ENCODE measurements at regions not wholly inside any gene's neighbourhood (a gene's known extent, or its start where the extent isn't known, plus 50 kb on each side); places are given as distances from the start of the nearest gene placed in this dataset.

GRCh38 chr1:164928232-164928812 lies 369.3 kb downstream of the PBX1 start:
- H3K9ac ChIP-seq (ENCODE audit: low read depth in 1 of 2, low read length in 2 of 2): no peak overlapping the region
- TF ChIP-seq HNF4A (conservative IDR thresholded peaks at IDR 0.05): no peak
- peak; percentile 27 for TF ChIP-seq NR2F2 (IDR thresholded peaks at IDR 0.05)
- no peak overlapping the region for H3K27ac ChIP-seq (ENCODE audit: low read depth in 1 of 2, low read length in 2 of 2)
- no peak for DNase-seq (ENCODE audit: low spot score)
- no peaks in the 10 kb centered on the region for H3K9me3 ChIP-seq (ENCODE audit: control insufficient read depth in 4 of 4, low read length in 3 of 4)
- no peak overlapping the region for H3K4me3 ChIP-seq (ENCODE audit: low read depth in 1 of 3, low read length in 3 of 3)
- 67% methylated on average over 6 of the region's 6 CpGs for WGBS
- H3K4me1 ChIP-seq (ENCODE audit: control insufficient read depth in 4 of 4, insufficient read depth in 4 of 4, low read length in 3 of 4): no peaks in the 10 kb centered on the region
- H3K36me3 ChIP-seq (ENCODE audit: control insufficient read depth in 4 of 4, insufficient read depth in 3 of 4, low read depth in 1 of 4, low read length in 3 of 4): no peaks in the 10 kb centered on the region
- no peaks in the 10 kb centered on the region for H3K27me3 ChIP-seq (ENCODE audit: control insufficient read depth in 4 of 4, insufficient read depth in 4 of 4, low read length in 3 of 4)

- TF ChIP-seq HNF4A (conservative IDR thresholded peaks at IDR 0.05) (no peak), FOXA2 (IDR thresholded peaks at IDR 0.05) (no peak), JUND (IDR thresholded peaks at IDR 0.05) (no peak), TAF1 (conservative IDR thresholded peaks at IDR 0.05) (no peak), GABPA (IDR thresholded peaks at IDR 0.05 in 1 of 2, conservative IDR thresholded peaks at IDR 0.05 in 1 of 2) (no peak), SP1 (IDR thresholded peaks at IDR 0.05) (no peak), REST (IDR thresholded peaks at IDR 0.05) (no peak), FOXA1 (IDR thresholded peaks at IDR 0.05) (no peak), CTCF (IDR thresholded peaks at IDR 0.05; ENCODE audit: low read depth, low read length, missing input control) (no peak), YY1 (IDR thresholded peaks at IDR 0.05) (no peak), ZBTB33 (IDR thresholded peaks at IDR 0.05) (no peak)
- DNase-seq (ENCODE audit: low spot score): no peak
- 65% methylated on average over 2 of the region's 2 CpGs for WGBS
- Histone ChIP-seq H3K4me3 (ENCODE audit: low read depth in 1 of 3, low read length in 3 of 3) (no peak overlapping the region), H3K9ac (ENCODE audit: low read depth in 1 of 2, low read length in 2 of 2) (no peak overlapping the region), H3K27me3 (ENCODE audit: control insufficient read depth in 4 of 4, insufficient read depth in 4 of 4, low read length in 3 of 4) (no peaks in the 10 kb centered on the region), H3K9me3 (ENCODE audit: control insufficient read depth in 4 of 4, low read length in 3 of 4) (no peaks in the 10 kb centered on the region), H3K4me1 (ENCODE audit: control insufficient read depth in 4 of 4, insufficient read depth in 4 of 4, low read length in 3 of 4) (no peaks in the 10 kb centered on the region), H3K27ac (ENCODE audit: low read depth in 1 of 2, low read length in 2 of 2) (no peak overlapping the region), H3K36me3 (ENCODE audit: control insufficient read depth in 4 of 4, insufficient read depth in 3 of 4, low read depth in 1 of 4, low read length in 3 of 4) (no peaks in the 10 kb centered on the region)
Observed at GRCh38 chr1:164926107-164926506, 367.1 kb downstream of the PBX1 start.

All from liver (tissue), 8 donors.